Calu3 (cell line): ENCODE measurements at regions not wholly inside any gene's neighbourhood (a gene's known extent, or its start where the extent isn't known, plus 50 kb on each side); places are given as distances from the start of the nearest gene placed in this dataset.

Experiments
- BruUV-seq: library from RNA; stranded (reverse); fragments of 400-500 nt; replicated peaks from 2 replicates; lab custom pipeline; 2021; lab: Mats Ljungman, UMichigan
- CTCF ChIA-PET: fragments of 300-600 bp; sonication (Branson Sonifier 250); formaldehyde crosslinking; loops from one replicate; lab custom pipeline; 2022; ENCODE audit warnings: antibody characterized with exemption; lab: Charles Lee
- DNase-seq: peaks from one replicate; pipeline ENCODE4 v3.0.0; 2022
- H3K27ac Mint-ChIP-seq: one replicate; pipeline ENCODE4 v1.8.0; 2022; ENCODE audit warnings: mixed read lengths; ENCODE audit not compliant: unreplicated experiment
- H3K27me3 Mint-ChIP-seq: one replicate; pipeline ENCODE4 v1.8.0; 2022; ENCODE audit warnings: mixed read lengths; ENCODE audit not compliant: unreplicated experiment
- H3K36me3 Mint-ChIP-seq: one replicate; pipeline ENCODE4 v1.8.0; 2022; ENCODE audit warnings: mild to moderate bottlenecking, moderate library complexity, mixed read lengths; ENCODE audit not compliant: insufficient read depth, unreplicated experiment
- H3K4me1 Mint-ChIP-seq: one replicate; pipeline ENCODE4 v1.8.0; 2022; ENCODE audit warnings: mild to moderate bottlenecking, low read depth, mixed read lengths; ENCODE audit not compliant: unreplicated experiment
- H3K4me3 Mint-ChIP-seq: one replicate; pipeline ENCODE4 v1.8.0; 2022; ENCODE audit warnings: mild to moderate bottlenecking, low read depth, moderate library complexity, mixed read lengths; ENCODE audit not compliant: unreplicated experiment
- H3K9me3 Mint-ChIP-seq: one replicate; pipeline ENCODE4 v1.8.0; 2022; ENCODE audit warnings: low read depth, mixed read lengths; ENCODE audit not compliant: unreplicated experiment
- intact Hi-C: fragments of 100-400 bp; cut with micrococcal nuclease; formaldehyde crosslinking; loops from one replicate; pipeline ENCODE4 v1.10.0; 2022; ENCODE audit not compliant: unreplicated experiment
- TF ChIP-seq, protein P1 (sequence below): fragments of 200-600 bp; IDR thresholded peaks from one replicate; pipeline ENCODE4 v1.8.0; 2022; ENCODE audit warnings: antibody characterized with exemption; ENCODE audit not compliant: unreplicated experiment

DNA sequence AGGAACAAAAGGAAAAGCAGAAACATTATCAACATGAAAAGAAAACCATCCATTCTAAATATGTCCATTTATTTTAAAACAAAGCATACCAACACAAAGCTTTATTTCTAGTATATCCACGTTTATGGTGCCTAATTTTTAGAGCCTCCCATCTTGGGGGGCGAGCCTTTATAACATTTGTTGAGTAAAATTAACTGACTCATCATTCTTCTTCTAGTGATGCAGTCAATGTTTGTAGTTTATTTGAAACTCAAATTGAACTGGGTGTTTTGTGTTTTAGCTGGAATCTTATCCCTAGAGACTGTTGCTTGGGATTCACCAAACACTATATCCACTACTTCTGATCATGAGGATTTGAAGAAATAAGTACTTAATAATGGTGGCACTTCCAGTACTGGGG, 366.4 kb upstream of the NPVF start:
- no peaks in the 10 kb centered on the region for H3K36me3 Mint-ChIP-seq
- no peak overlapping the region for H3K4me3 Mint-ChIP-seq
- TF ChIP-seq, protein P1, sequence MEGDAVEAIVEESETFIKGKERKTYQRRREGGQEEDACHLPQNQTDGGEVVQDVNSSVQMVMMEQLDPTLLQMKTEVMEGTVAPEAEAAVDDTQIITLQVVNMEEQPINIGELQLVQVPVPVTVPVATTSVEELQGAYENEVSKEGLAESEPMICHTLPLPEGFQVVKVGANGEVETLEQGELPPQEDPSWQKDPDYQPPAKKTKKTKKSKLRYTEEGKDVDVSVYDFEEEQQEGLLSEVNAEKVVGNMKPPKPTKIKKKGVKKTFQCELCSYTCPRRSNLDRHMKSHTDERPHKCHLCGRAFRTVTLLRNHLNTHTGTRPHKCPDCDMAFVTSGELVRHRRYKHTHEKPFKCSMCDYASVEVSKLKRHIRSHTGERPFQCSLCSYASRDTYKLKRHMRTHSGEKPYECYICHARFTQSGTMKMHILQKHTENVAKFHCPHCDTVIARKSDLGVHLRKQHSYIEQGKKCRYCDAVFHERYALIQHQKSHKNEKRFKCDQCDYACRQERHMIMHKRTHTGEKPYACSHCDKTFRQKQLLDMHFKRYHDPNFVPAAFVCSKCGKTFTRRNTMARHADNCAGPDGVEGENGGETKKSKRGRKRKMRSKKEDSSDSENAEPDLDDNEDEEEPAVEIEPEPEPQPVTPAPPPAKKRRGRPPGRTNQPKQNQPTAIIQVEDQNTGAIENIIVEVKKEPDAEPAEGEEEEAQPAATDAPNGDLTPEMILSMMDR, result no peak
- intact Hi-C loops, result no loop called here
- H3K27ac Mint-ChIP-seq, result no peak overlapping the region
- DNase-seq, result no peak
- no TSS peak for BruUV-seq
- H3K27me3 Mint-ChIP-seq, result peaks cover 79% of the 10 kb centered on the region
- CTCF ChIA-PET, result no interaction called here
- no peaks in the 10 kb centered on the region for H3K4me1 Mint-ChIP-seq
- H3K9me3 Mint-ChIP-seq, result peaks cover 2% of the 10 kb centered on the region

GRCh38 chr7:25595996-25596395, 367.7 kb upstream of the NPVF start:
- TF ChIP-seq, protein P1, result no peak
- BruUV-seq, result no TSS peak

DNA sequence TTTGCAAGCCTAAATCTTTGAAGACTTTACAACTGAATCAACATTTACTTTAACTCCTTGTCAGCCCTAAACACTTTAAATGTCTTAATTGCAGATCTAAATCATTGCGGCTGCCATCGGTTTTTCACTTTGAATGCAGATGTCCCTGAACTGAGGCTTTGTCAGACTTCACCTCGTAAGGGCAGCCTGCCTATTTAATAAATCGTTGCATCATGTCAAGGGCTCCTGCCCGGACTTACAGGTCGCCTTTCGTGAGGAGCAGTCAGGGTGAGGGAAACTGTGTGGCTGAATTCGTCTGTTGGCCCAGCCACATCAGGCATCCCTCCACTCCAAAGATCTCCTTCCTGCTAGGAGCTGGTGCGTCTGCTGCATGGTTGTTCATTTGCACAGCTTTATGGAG, 368.2 kb upstream of the NPVF start:
- no TSS peak for BruUV-seq
- peaks cover 2% of the 10 kb centered on the region for H3K9me3 Mint-ChIP-seq
- TF ChIP-seq, protein P1, result no peak
- CTCF ChIA-PET, result no interaction called here
- H3K36me3 Mint-ChIP-seq, result no peaks in the 10 kb centered on the region
- intact Hi-C loops, result no loop called here
- no peak overlapping the region for H3K4me3 Mint-ChIP-seq
- no peaks in the 10 kb centered on the region for H3K4me1 Mint-ChIP-seq
- H3K27me3 Mint-ChIP-seq, result peaks cover 87% of the 10 kb centered on the region
- no peak overlapping the region for H3K27ac Mint-ChIP-seq
- no peak for DNase-seq

More at GRCh38 chr7:25595996-25596395, 367.7 kb upstream of the NPVF start:
- Mint-ChIP-seq H3K4me3 (no peak overlapping the region), H3K4me1 (no peaks in the 10 kb centered on the region), H3K27ac (no peak overlapping the region), H3K9me3 (peaks cover 2% of the 10 kb centered on the region), H3K27me3 (peaks cover 84% of the 10 kb centered on the region), H3K36me3 (no peaks in the 10 kb centered on the region)
- DNase-seq, result no peak
- intact Hi-C loops, result no loop called here
- CTCF ChIA-PET, result interaction anchor here (0.7 kb wide), 1 partner anchor 57 kb away, joined by 3 read pairs; no protein-coding TSS in a partner anchor

DNA sequence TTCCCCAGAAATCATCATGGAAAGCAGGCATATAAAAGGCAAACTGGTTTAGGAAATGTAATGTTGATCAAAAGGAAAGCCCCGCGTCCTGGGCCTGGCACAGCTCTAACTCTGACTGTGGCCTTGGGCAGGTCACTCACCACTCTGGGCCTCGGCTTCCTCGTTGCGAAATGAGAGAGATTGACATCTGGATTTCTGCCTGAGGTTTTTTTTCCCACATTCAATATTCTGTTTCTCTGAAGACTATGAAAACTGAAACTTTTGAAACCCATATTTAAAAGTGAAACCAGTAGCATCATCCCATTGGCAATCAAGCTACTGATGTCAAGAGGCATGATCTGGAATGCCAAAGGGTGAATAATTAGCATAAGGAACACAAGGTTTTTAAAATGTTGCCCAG, 369.7 kb upstream of the NPVF start:
- H3K4me3 Mint-ChIP-seq, result no peak overlapping the region
- H3K27ac Mint-ChIP-seq, result no peak overlapping the region
- H3K4me1 Mint-ChIP-seq, result no peaks in the 10 kb centered on the region
- H3K36me3 Mint-ChIP-seq, result no peaks in the 10 kb centered on the region
- CTCF ChIA-PET, result no interaction called here
- TF ChIP-seq, protein P1, result no peak
- peaks cover 2% of the 10 kb centered on the region for H3K9me3 Mint-ChIP-seq
- no TSS peak for BruUV-seq
- intact Hi-C loops, result no loop called here
- peaks cover 72% of the 10 kb centered on the region for H3K27me3 Mint-ChIP-seq
- peak; percentile 4 for DNase-seq
